Smooth muscle cell (in vitro differentiated cells): ENCODE measurements at regions not wholly inside any gene's neighbourhood (a gene's known extent, or its start where the extent isn't known, plus 50 kb on each side); places are given as distances from the start of the nearest gene placed in this dataset.

Source experiments
- DNase-seq: peaks from one replicate; lab custom pipeline; 2025; ENCODE audit not compliant: unreplicated experiment; lab: John Stamatoyannopoulos, UW
- H2AFZ ChIP-seq: fragments of 200-600 bp; sonication (generic); 2 replicates; pipeline ENCODE4 v1.6.0; 2016; ENCODE audit warnings: antibody characterized with exemption, low read depth, mild to moderate bottlenecking
- H3F3A ChIP-seq: fragments of 200-600 bp; sonication (generic); 2 replicates; pipeline ENCODE4 v1.6.0; 2017; ENCODE audit warnings: antibody characterized with exemption, low read depth
- H3K27ac ChIP-seq: fragments of 200-600 bp; sonication (generic); 2 replicates; pipeline ENCODE4 v1.5.1; 2016; ENCODE audit warnings: low read depth, mild to moderate bottlenecking
- H3K27me3 ChIP-seq: fragments of 200-600 bp; sonication (generic); 2 replicates; pipeline ENCODE4 v1.6.1; 2016; ENCODE audit warnings: low read depth, mild to moderate bottlenecking
- H3K36me3 ChIP-seq: fragments of 200-600 bp; sonication (generic); 2 replicates; pipeline ENCODE4 v1.5.1; 2016; ENCODE audit warnings: low read depth
- H3K4me1 ChIP-seq: fragments of 200-600 bp; sonication (generic); 2 replicates; pipeline ENCODE4 v1.5.1; 2016; ENCODE audit warnings: low read depth
- H3K4me2 ChIP-seq: fragments of 200-600 bp; sonication (generic); 2 replicates; pipeline ENCODE4 v1.6.0; 2016; ENCODE audit warnings: mild to moderate bottlenecking
- H3K4me3 ChIP-seq: fragments of 200-600 bp; sonication (generic); 2 replicates; pipeline ENCODE4 v1.5.1; 2016; ENCODE audit warnings: mild to moderate bottlenecking
- H3K79me2 ChIP-seq: fragments of 200-600 bp; sonication (generic); 2 replicates; pipeline ENCODE4 v1.6.0; 2016; ENCODE audit warnings: low read depth, mild to moderate bottlenecking
- H3K9ac ChIP-seq: fragments of 200-600 bp; sonication (generic); 2 replicates; pipeline ENCODE4 v1.6.0; 2016; ENCODE audit warnings: low read depth
- H3K9me3 ChIP-seq: fragments of 200-600 bp; sonication (generic); replicated peaks from 2 replicates; pipeline ENCODE4 v1.5.1; 2016; ENCODE audit warnings: low read depth
- H4K20me1 ChIP-seq: fragments of 200-600 bp; sonication (generic); 2 replicates; pipeline ENCODE4 v1.6.0; 2016; ENCODE audit warnings: low read depth
- CTCF ChIP-seq: fragments of 200-600 bp; sonication (generic); IDR thresholded peaks from 2 replicates; pipeline ENCODE4 v1.5.1; 2017; ENCODE audit warnings: borderline replicate concordance, mild to moderate bottlenecking, antibody characterized with exemption; ENCODE audit not compliant: insufficient read depth, poor library complexity, severe bottlenecking
- WGBS: methylation state at CpG from one replicate; pipeline ENCODE4 v1.1.7; 2016; ENCODE audit warnings: low lambda C conversion rate; 5-methylcytosine and 5-hydroxymethylcytosine counted together

GRCh38 chr13:58830841-58831240 lies 1199.3 kb downstream of the PCDH17 start:
- Histone ChIP-seq H3K27me3 (no peaks in the 10 kb centered on the region), H3K9me3 (no peaks in the 10 kb centered on the region), H3K79me2 (no peaks in the 10 kb centered on the region), H3K9ac (no peak overlapping the region), H3K4me3 (no peak overlapping the region), H3K4me1 (no peaks in the 10 kb centered on the region), H3K36me3 (no peaks in the 10 kb centered on the region), H3K4me2 (no peak overlapping the region), H4K20me1 (no peaks in the 10 kb centered on the region), H3K27ac (no peak overlapping the region), H3F3A (no peaks in the 10 kb centered on the region), H2AFZ (no peak overlapping the region)
- WGBS, result 94% methylated on average over 1 of the region's 1 CpG
- no peak for DNase-seq
- TF ChIP-seq CTCF, result no peak

GRCh38 chr13:58838615-58839014 lies 1207.1 kb downstream of the PCDH17 start:
- H3K79me2 ChIP-seq, result no peaks in the 10 kb centered on the region
- H3K9ac ChIP-seq, result no peak overlapping the region
- 100% methylated on average over 1 of the region's 1 CpG for WGBS
- H3K27ac ChIP-seq, result no peak overlapping the region
- no peaks in the 10 kb centered on the region for H3K36me3 ChIP-seq
- no peaks in the 10 kb centered on the region for H3K4me1 ChIP-seq
- no peak for DNase-seq
- H3K4me3 ChIP-seq, result no peak overlapping the region
- H3F3A ChIP-seq, result no peaks in the 10 kb centered on the region
- H3K9me3 ChIP-seq, result no peaks in the 10 kb centered on the region
- H4K20me1 ChIP-seq, result no peaks in the 10 kb centered on the region
- no peak overlapping the region for H3K4me2 ChIP-seq
- H2AFZ ChIP-seq, result no peak overlapping the region
- no peak for TF ChIP-seq CTCF
- H3K27me3 ChIP-seq, result no peaks in the 10 kb centered on the region

- H2AFZ ChIP-seq, result no peak overlapping the region
- WGBS, result 80% methylated on average over 6 of the region's 6 CpGs
- H3K27me3 ChIP-seq, result no peaks in the 10 kb centered on the region
- no peaks in the 10 kb centered on the region for H3F3A ChIP-seq
- H3K36me3 ChIP-seq, result no peaks in the 10 kb centered on the region
- no peaks in the 10 kb centered on the region for H3K79me2 ChIP-seq
- DNase-seq, result no peak
- no peak overlapping the region for H3K4me3 ChIP-seq
- TF ChIP-seq CTCF, result no peak
- no peak overlapping the region for H3K4me2 ChIP-seq
- no peaks in the 10 kb centered on the region for H3K9me3 ChIP-seq
- no peak overlapping the region for H3K27ac ChIP-seq
- H3K4me1 ChIP-seq, result no peaks in the 10 kb centered on the region
- no peaks in the 10 kb centered on the region for H4K20me1 ChIP-seq
- H3K9ac ChIP-seq, result no peak overlapping the region
Observed at GRCh38 chr13:58843071-58843470, 1211.5 kb downstream of the PCDH17 start.

GRCh38 chr13:58843567-58843966 lies 1212.0 kb downstream of the PCDH17 start:
- no peak overlapping the region for H2AFZ ChIP-seq
- no peaks in the 10 kb centered on the region for H3K9me3 ChIP-seq
- TF ChIP-seq CTCF, result no peak
- no peak overlapping the region for H3K4me2 ChIP-seq
- H3F3A ChIP-seq, result no peaks in the 10 kb centered on the region
- WGBS, result 95% methylated on average over 6 of the region's 6 CpGs
- no peaks in the 10 kb centered on the region for H3K36me3 ChIP-seq
- no peak overlapping the region for H3K4me3 ChIP-seq
- H4K20me1 ChIP-seq, result no peaks in the 10 kb centered on the region
- no peak overlapping the region for H3K27ac ChIP-seq
- H3K4me1 ChIP-seq, result no peaks in the 10 kb centered on the region
- no peak for DNase-seq
- no peaks in the 10 kb centered on the region for H3K27me3 ChIP-seq
- H3K79me2 ChIP-seq, result no peaks in the 10 kb centered on the region
- H3K9ac ChIP-seq, result no peak overlapping the region
